Ovary (tissue), 7 donors: ENCODE measurements at regions not wholly inside any gene's neighbourhood (a gene's known extent, or its start where the extent isn't known, plus 50 kb on each side); places are given as distances from the start of the nearest gene placed in this dataset.
"Not testable (repeated sequence)": the region's sequence is repeated elsewhere in the genome, so short reads cannot be mapped to it uniquely, and the experiment has no call there.

Experiments
- DNase-seq, 5 donors: peaks; one replicate each; pipeline ENCODE4 v3.0.0-alpha.2; 2019 to 2020
- H3K27ac ChIP-seq, 2 donors: fragments of 200-600 bp; one replicate each; pipeline versions ENCODE4 v1.5.1 to v1.8.0; 2019 to 2022
- H3K27me3 ChIP-seq: fragments of 200-600 bp; one replicate; pipeline ENCODE4 v1.8.0; 2022
- H3K36me3 ChIP-seq: fragments of 200-600 bp; sonication (generic); one replicate; pipeline ENCODE4 v1.5.1; 2019
- H3K4me1 ChIP-seq: one replicate; pipeline ENCODE4 v1.8.1; 2013; ENCODE audit warnings: mild to moderate bottlenecking, moderate library complexity; ENCODE audit not compliant: insufficient read depth
- H3K4me3 ChIP-seq: fragments of 200-600 bp; sonication (generic); one replicate; pipeline ENCODE4 v1.5.1; 2017
- H3K9me3 ChIP-seq, 2 donors: fragments of 200-600 bp in 1 of 2; sonication (generic) in 1 of 2; one replicate each; pipeline versions ENCODE4 v1.5.1 to v1.8.1; 2013 to 2019; ENCODE audit warnings: mild to moderate bottlenecking in 1 of 2, moderate library complexity in 1 of 2
- EP300 ChIP-seq: sonication (generic); formaldehyde crosslinking; IDR thresholded peaks from one replicate; pipeline ENCODE4 v1.6.1; 2017; ENCODE audit warnings: antibody characterized with exemption
- POLR2A ChIP-seq: fragments of 450-650 bp; IDR thresholded peaks from one replicate; pipeline ENCODE4 v1.6.1; 2017; ENCODE audit warnings: antibody characterized with exemption, mild to moderate bottlenecking, moderate library complexity
- WGBS, 3 donors: extraction: QIAGEN DNeasy Blood & Tissue Kit in 1 of 3; methylation state at CpG; one replicate each; pipeline versions ENCODE4 v1.1.5 to v1.1.7; 2013 to 2017; 5-methylcytosine and 5-hydroxymethylcytosine counted together
- intact Hi-C, 4 donors: fragments of 100-400 bp; cut with DNase I; formaldehyde crosslinking; loops; one replicate each; pipeline versions ENCODE4 v1.11.0 to v1.15.1; 2022 to 2023
- TF ChIP-seq, protein P1 (sequence below), 3 donors: fragments of 450-650 bp in 2 of 3; fragments of 200-600 bp in 1 of 3; IDR thresholded peaks; one replicate each; pipeline versions ENCODE4 v1.5.1 to v1.8.0; 2016 to 2022; ENCODE audit warnings: antibody characterized with exemption in 3 of 3, mild to moderate bottlenecking in 1 of 3
- donor health status: DM: no; HTN: no; CAD: no; lungs with moderate emphysema.
- donor health status: DM: no; HTN: no; CAD: no.
- donor health status: Bipolar disorder and iron deficiency.
- donor health status: DM: no; HTN: no; CAD: no.
- donor health status: DM: yes; HTN: yes; CAD: no.

DNA sequence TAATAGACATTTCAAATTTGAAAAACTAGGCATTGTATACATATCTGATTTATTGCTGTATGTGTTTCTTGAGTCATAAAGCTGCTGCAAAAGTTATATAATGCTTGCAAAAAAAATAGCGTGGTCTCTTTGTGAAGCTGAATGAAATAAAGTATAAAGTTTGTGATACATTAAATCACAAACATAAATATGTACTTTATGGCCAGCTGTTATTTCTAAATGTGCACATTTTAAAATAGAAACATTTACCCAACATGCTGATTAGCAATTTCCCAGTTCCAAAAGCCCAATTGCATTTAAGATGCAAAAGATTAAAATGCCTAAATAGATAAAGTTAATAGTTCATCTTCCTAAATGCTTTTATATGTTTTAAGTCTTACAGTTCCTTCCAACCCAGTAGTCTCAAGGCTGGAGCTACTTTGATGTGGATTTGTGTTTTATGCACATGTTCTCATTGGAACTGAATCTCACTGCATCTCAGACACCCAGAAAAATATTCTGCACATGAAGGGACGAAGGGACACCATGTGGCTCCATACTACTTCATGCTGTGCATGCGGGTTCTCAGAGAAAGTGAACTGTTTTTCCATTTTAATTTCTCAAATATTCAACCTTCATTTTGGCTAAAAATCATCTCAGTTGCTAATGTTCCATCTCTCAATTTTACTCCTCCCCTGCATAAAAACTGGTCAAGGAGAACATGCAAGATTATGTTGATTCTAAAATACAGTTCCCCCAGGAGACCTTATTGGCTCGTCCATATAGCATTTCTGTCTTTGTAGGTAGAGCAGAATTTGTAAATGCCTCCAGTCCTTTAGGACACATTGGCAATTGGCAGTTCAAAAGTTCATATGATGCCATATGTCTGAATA is 304.6 kb downstream of the MTX2 start:
- WGBS, 3 donors = 58 to 70% (median 68%) methylated on average over 4 of the region's 4 CpGs
- H3K9me3 ChIP-seq = no peaks in the 10 kb centered on the region

DNA sequence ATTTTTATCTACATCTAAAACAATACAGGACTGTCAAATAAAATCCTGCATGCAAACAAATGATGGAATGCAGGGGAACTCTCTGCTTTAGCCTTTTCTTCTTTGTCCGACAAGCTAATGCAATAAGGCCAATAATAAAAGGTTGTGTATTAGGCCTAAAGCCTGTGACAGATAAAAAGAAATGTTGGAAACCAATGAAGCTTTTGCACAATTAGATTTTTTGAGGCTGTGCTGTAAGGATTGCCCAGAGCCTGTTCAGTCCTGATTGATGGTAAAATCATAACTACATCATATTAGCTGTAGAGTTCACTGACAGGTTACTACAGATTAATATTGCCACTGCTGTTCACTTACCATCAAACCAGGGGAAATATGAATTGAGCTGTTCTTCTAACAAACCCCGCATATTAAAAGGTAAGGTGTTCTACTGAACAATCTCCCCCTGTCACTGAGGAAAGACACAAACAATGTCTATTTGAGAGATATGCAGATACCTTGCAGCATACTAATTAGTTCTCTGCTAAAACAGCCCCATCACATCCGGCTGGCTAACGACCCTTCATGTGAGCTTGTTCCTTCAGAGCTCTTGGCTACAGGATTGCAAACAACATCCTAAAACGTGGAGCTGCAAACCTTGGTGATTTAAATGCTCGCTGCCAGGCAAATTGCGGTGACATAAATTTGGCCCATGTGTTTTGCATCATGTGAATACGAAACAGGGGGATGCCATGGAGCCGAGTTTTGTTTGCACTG is 305.4 kb downstream of the MTX2 start:
- Histone ChIP-seq H3K27ac (no peak overlapping the region), H3K27me3 (no peaks in the 10 kb centered on the region), H3K36me3 (no peaks in the 10 kb centered on the region), H3K4me3 (no peak overlapping the region), H3K9me3 (no peaks in the 10 kb centered on the region), H3K4me1 (no peaks in the 10 kb centered on the region)
- intact Hi-C loops = loop anchor here in 1 of 4 donors (10.0 kb wide), 1 partner anchor 220 kb away; no protein-coding TSS in a partner anchor
- no peak for DNase-seq
- 84 to 90% (median 88%) methylated on average over 9 of the region's 9 CpGs for WGBS, 3 donors
- TF ChIP-seq, protein P1, sequence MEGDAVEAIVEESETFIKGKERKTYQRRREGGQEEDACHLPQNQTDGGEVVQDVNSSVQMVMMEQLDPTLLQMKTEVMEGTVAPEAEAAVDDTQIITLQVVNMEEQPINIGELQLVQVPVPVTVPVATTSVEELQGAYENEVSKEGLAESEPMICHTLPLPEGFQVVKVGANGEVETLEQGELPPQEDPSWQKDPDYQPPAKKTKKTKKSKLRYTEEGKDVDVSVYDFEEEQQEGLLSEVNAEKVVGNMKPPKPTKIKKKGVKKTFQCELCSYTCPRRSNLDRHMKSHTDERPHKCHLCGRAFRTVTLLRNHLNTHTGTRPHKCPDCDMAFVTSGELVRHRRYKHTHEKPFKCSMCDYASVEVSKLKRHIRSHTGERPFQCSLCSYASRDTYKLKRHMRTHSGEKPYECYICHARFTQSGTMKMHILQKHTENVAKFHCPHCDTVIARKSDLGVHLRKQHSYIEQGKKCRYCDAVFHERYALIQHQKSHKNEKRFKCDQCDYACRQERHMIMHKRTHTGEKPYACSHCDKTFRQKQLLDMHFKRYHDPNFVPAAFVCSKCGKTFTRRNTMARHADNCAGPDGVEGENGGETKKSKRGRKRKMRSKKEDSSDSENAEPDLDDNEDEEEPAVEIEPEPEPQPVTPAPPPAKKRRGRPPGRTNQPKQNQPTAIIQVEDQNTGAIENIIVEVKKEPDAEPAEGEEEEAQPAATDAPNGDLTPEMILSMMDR (IDR thresholded peaks at IDR 0.05) = no peak

More for the DNA sequence above, 304.6 kb downstream of the MTX2 start:
- no peak for DNase-seq
- no peak overlapping the region for H3K4me3 ChIP-seq
- H3K27me3 ChIP-seq = no peaks in the 10 kb centered on the region
- H3K4me1 ChIP-seq = no peaks in the 10 kb centered on the region
- no peak for TF ChIP-seq EP300
- TF ChIP-seq, protein P1 (IDR thresholded peaks at IDR 0.05) = no peak
- H3K36me3 ChIP-seq = no peaks in the 10 kb centered on the region
- intact Hi-C loops = loop anchor here in 1 of 4 donors (10.0 kb wide), 1 partner anchor 221 kb away; no protein-coding TSS in a partner anchor
- no peak overlapping the region for H3K27ac ChIP-seq

DNA sequence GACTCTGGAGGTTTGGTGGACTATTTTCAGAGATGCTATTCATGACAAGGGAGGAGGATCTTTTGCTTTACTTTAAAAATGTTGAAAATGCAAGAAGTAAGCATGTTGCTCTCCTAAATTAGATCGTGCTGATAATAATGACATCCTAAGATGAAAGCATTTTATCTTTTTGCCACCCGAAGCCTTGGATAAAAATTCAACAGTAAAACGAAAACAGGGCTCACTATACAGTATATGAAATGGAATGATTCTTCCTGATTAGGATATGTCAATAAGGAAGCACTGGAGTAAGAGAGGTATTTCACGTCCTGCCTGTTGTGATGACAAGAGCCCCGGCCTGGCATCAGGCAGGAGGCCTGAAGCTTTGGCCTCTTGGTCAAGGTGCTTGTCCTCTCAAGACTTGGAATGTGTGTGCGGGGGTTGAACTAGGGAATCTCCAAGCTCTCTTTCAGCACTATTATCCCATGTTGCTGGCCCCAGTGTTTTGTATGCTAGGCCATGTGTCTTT is 306.0 kb downstream of the MTX2 start:
- no peaks in the 10 kb centered on the region for H3K27me3 ChIP-seq
- no peak overlapping the region for H3K4me3 ChIP-seq
- H3K36me3 ChIP-seq = no peaks in the 10 kb centered on the region
- no peak overlapping the region for H3K27ac ChIP-seq
- intact Hi-C loops = loop anchor here in 1 of 4 donors (10.0 kb wide), 1 partner anchor 220 kb away; no protein-coding TSS in a partner anchor
- no peak for TF ChIP-seq POLR2A
- H3K9me3 ChIP-seq = no peaks in the 10 kb centered on the region
- H3K4me1 ChIP-seq = no peaks in the 10 kb centered on the region
- 85 to 91% (median 90%) methylated on average over 6 of the region's 6 CpGs for WGBS, 3 donors
- no peak for DNase-seq

DNA sequence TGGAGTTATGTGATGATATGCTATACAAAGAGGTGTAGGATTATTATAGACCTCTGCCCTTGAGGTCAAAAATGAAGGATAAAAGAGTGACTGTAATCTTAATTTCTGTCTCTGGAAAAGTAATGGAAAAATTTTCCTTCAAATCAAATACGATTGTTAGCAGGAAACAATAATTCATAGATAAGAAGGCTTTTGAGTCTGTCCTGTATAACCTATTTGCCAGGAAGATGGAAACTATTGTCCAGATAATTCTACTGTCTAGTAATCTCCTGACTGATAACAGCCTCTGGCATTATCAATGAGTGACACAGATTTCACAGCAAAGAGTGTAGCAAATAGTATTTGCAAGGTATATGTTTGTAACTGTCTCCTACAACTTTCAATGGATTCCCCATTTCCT is 307.8 kb downstream of the MTX2 start:
- DNase-seq = no peak
- Histone ChIP-seq H3K9me3 (no peaks in the 10 kb centered on the region), H3K4me3 (no peak overlapping the region), H3K4me1 (no peaks in the 10 kb centered on the region), H3K27ac (no peak overlapping the region), H3K36me3 (no peaks in the 10 kb centered on the region), H3K27me3 (no peaks in the 10 kb centered on the region)
- TF ChIP-seq, protein P1 (IDR thresholded peaks at IDR 0.05) = no peak
- no peak for TF ChIP-seq POLR2A
- TF ChIP-seq EP300 = no peak
- intact Hi-C loops = loop anchor here in 1 of 4 donors (10.0 kb wide), 1 partner anchor 218 kb away; no protein-coding TSS in a partner anchor
- WGBS, 3 donors = 49 to 57% (median 51%) methylated on average over 1 of the region's 1 CpG

DNA sequence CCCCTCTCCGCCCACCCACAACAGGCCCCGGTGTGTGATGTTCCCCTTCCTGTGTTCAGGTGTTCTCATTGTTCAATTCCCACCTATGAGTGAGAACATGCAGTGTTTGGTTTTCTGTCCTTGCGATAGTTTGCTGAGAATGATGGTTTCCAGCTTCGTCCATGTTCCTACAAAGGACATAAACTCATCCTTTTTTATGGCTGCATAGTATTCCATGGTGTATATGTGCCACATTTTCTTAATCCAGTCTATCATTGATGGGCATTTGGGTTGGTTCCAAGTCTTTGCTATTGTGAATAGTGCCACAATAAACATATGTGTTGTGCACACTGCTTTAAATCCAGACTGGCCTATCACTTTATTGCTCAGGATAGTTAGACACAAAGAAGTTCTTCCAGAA is 309.1 kb downstream of the MTX2 start:
- H3K27ac ChIP-seq, DNase-seq, H3K36me3 ChIP-seq, H3K9me3 ChIP-seq, H3K27me3 ChIP-seq, H3K4me3 ChIP-seq, H3K4me1 ChIP-seq: not testable (repeated sequence)
- 81 to 98% (median 91%) methylated on average over 4 of the region's 4 CpGs for WGBS, 3 donors
- intact Hi-C loops = loop anchor here in 1 of 4 donors (10.0 kb wide), 1 partner anchor 217 kb away; no protein-coding TSS in a partner anchor
